GM12892 (cell line): ENCODE measurements at regions not wholly inside any gene's neighbourhood (a gene's known extent, or its start where the extent isn't known, plus 50 kb on each side); places are given as distances from the start of the nearest gene placed in this dataset.

Experiments used
- POLR2A ChIP-seq: IDR thresholded peaks from 2 replicates; pipeline ENCODE4 v1.6.1; 2011; ENCODE audit warnings: low read depth, low read length, control low read depth
- POLR2AphosphoS5 ChIP-seq: IDR thresholded peaks from 2 replicates; pipeline ENCODE4 v1.6.1; 2011; ENCODE audit warnings: low read depth, low read length, control low read depth
- TAF1 ChIP-seq: IDR thresholded peaks from 2 replicates; pipeline ENCODE4 v1.6.1; 2011; ENCODE audit warnings: low read depth, mild to moderate bottlenecking, control low read depth, low read length, borderline replicate concordance

DNA sequence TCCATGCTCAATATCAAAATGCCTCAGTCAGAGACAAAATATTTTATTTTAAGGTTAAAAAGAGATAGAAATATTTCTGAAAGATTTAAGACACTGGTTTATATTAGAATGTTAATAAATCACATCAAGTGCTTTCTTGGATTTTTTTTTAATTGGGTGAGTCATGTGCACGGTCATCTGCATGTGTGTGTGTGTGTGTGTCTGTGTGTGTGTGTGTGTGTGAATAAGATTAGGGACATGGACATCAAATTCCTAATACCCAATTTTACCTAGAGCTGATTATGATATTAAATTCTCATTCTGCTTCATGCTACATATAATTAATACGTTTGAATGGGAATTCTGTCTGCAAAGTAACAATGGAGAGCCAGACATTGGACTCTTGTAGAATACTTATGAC, 122.9 kb downstream of the BASP1 start:
- TF ChIP-seq POLR2A (no peak), POLR2AphosphoS5 (no peak), TAF1 (no peak)
